HK-2 (cell line): ENCODE measurements at regions not wholly inside any gene's neighbourhood (a gene's known extent, or its start where the extent isn't known, plus 50 kb on each side); places are given as distances from the start of the nearest gene placed in this dataset.

Source experiments
- DNase-seq: peaks from one replicate; pipeline ENCODE4 v3.0.0-alpha.2; 2018; ENCODE audit not compliant: unreplicated experiment

DNA sequence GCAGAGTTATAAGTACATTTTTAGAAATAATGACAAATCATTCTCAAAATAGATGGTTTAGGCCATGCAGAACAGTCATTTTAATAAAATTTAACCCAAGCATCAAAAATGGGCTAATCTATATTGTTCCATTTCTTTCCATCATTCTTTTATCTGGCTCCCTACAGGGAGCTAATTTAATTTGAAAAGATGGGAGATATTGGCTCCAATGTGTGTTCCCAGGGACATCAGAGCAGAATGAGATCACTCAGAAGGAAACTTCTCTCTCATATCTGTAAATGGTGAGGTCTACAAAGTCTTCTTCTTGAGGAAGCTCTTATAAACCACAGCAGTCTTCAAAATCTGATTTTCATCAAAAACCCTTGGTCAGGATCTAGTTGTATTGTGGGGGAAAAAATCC is 119.4 kb upstream of the RAB6C start:
- DNase-seq, result no peak

DNA sequence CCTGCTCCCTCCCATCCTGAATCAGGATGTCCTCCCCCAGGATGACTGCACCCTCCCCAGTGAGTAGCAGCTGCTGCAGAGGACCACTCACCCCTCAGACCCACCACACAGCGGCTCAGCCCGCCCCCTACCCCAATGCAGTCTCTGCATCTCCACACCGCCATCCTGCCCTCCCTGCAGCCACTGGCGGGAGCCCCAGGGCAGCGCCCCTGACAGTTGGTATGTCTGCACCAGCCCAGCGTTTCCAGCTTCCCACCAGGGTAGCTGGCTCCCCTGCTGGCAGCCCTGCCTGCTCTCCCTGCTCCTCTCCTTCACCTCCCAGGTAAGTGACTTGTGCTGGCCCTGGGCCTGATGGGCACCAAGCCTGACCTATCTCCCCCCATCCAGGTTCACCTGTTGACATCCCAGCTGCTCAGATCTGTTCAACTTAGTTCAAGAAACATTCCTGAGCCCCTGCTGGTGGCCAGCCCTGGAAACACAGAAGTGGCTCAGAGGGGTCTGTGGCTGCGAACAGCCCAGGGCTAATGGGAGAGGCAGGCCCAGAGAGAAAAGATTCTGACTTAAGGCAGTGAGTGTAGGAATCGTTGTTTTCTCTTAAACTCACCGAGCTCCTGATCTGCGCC is 117.7 kb upstream of the RAB6C start:
- DNase-seq, result no peak

DNA sequence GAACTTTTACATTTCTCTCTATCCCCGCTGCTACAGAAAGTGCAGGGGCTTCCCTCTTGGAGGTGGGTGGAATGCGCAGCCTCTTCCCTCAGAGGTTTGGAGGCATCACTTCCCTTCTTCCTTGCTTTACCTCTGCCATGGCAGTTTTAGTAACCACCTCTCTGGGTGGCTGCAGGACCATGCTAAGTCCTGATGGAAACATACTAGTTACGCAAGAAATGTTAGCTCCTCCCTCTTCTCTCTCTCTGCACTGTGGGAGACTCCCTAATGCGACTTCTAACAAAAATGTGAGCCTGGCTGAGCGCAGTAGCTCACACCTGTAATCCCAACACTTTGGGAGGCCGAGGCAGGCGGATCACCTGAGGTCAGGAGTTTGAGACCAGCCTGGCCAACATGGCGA is 116.8 kb upstream of the RAB6C start:
- DNase-seq, result no peak

DNA sequence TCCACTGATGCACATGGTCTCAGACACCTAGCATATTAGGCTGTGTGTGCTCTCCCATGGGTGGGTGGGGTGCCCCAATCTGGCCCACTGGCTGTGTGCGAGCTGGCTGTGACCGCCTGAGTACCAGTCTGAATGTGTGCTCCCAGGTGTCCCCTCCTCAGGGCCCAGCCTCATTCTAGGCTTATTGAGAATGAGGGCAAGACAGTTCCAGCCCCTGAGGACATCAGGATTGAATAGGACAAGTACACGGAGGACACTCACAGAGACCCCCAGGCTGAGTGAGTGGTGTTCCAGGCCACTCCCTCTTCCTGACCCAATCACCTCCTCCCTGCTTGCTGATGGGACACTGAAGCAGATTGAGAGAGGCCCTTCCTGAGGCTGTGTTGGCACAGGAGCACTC is 116.1 kb upstream of the RAB6C start:
- no peak for DNase-seq

DNA sequence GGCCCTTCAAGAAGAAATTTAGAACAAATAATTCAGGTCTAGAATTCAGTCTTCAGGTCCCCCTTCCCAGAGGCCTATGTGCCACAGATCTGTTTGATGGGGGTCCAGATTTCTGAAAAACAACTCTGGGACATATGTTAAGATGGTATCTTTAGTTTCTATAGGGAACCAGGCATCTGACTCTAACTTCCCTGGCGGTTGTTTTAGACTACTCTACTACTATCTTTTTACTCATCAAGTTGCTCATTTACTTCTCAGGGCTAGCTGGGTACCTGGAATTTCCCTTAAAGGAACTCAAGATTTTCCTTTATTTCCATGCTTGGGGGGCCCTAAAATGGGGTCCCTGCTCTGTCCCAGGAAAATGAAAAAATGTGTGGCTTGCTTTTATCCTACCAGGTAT is 114.7 kb upstream of the RAB6C start:
- DNase-seq, result no peak

DNA sequence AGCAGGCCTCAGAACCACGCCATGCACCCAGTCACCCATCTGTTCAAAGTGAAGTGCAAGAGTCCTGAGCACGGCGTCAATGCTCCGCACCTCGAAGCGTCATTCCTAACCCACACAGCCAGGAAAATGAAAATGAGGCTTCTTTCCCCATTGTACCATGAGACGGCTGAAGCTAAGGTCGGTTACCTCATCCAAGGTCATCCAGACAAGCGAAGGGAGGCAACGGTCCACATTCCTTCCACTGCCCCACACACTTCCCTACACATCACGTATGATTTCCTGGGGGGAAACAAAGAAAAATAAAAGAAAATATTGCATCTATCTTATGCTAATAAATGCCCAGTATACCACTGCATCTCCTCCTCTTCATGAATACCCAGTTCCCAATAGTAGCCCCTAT is 113.5 kb upstream of the RAB6C start:
- no peak for DNase-seq

DNA sequence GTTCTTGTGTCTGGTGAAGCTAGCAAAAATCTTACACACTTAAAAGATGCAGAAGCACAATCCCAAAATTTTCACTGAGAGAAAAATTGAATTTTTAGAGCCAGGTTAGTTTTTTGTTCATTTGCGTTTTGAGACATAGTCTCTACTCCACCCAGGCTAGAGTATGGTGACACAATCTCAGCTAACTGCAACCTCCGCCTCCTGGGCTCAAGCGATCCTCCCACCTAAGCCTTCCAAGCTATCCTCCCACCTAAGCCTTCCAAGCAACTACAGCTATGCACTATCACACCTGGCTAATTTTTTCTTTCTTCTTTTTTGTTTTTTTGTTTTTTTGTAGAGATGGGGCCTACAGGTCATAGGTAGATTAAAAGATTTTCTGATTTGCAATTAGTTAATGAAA is 113.1 kb upstream of the RAB6C start:
- DNase-seq, result no peak

DNA sequence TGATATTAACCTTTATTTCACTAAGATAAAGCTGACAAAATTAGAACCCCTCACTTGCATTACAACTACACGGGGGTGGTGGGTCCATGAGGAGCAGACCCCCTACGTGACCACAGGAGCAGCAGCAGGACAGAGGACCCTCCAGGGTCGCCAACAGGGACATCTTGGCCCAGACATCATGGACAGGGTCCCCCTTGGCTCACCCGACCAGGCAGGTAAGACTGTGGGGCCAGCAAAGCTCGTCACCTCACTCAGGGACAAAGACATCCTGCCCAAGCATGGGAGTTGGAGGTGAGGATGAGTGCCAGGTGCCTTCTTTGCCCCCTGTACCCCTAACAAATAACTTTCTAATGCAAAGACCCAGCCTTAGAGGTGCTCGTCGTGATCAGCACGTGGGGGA is 111.3 kb upstream of the RAB6C start:
- DNase-seq, result no peak

DNA sequence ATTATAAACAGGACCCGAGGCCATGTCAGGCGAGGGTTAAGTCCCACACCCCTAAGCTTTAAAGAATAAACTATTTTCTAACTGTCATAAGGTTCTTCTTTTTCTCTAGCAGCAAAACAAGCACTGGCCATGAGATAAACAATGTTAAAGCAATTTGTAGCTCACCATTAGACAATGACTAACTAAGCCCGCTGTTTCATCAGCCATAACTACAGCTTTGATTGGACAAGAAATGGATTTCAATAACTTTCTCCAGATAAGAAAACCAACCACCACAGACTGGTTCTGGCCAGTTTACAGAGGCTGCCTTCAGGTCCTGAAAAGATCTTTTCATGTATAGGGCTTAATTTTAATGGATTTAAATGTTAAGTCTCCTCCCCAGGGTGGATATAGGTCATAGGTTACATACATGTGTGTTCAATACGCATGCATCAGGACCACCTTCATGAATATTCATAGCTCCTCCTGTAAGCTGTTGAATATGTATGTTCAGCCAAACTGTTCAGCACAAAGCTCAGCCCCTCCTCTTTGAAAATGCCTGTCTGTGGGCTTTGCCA is 108.7 kb upstream of the RAB6C start:
- no peak for DNase-seq

DNA sequence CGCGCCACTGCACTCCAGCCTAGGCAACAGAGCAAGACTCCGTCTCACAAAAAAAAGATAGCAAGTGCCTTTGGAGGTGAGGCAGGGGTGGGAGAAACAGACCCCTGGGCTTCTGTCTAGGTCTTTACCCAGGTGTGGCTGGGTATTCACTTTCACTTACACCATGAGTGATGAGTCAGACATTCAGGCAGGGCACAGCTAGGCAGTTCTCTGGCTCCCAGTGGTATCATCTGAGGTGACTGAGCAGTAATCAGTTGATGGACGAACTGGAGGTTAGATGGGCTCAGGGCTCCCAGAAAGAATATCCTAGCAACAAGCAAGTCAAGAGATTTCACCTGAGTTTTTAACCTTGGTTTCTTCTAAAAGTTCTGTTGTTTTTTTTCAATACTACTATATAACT is 107.0 kb upstream of the RAB6C start:
- no peak for DNase-seq

DNA sequence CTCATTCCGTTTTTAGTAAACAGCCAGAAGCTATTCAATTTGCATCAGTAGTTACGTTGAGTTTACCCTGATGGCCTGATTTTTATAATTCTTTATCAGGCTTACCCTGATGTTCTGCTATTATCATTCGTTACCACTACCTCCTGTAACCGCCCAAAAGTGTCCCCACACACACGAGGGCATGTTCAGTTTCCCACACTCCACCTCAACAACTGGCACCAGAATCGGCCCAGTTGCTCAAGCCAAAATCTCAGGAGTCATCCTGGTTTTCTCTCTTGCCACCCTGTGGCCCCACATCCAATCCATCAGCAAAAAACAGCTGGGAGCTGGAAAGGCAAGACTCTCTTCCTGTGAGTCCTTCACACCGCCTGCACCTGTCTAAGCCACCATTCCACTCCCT is 102.9 kb upstream of the RAB6C start:
- DNase-seq, result no peak

DNA sequence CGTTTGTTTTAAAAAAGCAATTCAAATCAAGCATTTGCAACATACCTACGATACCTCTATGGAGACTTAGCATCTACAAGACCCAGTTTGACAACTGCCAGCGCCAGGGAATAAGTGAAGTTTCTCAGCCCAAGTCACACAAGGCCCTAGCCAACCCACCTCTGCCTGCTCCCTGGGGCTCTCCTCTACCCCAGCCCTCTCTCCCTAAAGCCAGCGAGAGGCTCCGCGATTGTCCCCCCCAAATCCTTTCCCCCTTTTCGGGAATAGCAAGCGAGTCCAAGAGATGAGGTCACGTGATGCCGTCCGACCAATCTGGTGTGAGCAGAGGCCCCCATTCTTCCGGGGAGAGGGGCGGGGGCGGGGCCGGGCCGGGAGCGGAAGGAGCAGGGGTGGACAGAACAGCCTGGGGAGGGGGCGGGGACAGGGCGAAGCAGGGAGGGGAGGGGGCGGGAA is 102.2 kb upstream of the RAB6C start:
- DNase-seq, result peak; percentile 74

DNA sequence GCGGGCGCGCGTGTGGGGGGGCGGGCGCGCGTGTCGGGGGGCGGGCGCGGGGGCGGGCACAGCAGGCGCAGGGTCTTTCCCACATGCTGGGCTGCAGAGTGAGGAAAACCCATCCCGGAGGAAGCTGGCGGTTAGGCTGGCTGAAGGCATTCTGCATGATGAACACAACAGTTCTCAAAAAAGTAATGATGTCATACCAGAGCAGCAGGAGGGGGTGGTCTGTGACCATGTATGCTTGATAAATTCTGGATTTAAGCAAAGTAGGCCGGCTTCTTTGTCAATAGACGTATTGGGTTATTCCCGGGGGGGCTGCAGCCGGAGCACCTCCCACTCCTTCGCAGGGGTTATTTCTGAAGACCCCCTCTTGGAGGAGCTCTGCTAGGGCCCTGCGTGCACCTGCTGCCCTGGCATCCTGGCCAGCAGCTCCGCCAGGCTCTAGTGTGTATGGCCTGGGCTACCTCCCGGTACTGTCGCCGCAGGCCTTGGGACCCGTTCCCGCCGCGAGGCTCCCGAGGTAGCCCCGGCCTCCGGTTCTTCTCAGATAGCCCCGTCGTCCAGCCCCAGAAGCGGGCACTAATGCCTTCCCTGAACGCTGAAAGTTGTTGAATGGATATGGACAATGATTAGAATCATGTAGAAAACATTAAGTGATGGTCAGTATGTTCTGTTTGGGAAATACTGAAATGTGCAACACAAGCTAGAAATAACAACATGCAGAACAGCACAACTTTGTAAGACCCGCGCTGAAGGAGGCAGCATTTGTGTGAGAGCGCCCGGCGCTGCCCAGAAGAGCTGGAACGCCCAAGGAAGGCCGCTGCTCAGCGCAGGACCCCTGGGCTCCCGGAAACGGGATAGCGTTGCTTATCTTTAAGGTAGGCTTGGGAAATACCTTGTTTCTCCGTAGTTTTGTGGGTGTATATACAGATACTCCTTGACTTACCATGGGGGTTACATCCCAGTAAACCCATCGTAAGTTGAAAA is 101.4 kb upstream of the RAB6C start:
- no peak for DNase-seq

DNA sequence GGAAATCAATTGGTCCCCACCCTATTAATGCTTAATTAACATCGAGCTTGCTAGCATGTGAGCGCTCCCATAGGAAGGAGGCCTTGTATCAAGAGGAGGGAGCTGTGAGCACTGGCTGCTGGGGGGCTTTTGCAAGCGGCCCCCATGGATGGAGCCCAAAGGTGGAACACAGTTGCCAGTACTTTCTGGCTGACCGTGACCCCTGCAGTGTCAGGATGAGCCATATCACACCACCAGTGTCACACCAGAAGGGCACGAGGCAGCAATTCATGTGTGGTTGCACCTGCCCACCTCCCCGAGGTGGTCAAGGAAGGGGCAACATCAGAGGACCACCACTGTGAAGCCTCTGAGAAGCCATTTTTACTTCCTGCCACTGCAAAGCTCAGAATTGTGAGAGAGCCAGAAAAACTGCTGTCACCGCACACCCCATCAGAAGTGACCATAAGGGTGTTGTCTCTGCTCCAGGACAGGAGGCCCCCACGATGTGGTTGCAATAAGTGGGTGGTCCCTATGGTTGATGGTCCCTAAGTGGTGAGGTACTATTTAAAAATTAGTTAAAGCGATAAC is 99.8 kb upstream of the RAB6C start:
- no peak for DNase-seq

DNA sequence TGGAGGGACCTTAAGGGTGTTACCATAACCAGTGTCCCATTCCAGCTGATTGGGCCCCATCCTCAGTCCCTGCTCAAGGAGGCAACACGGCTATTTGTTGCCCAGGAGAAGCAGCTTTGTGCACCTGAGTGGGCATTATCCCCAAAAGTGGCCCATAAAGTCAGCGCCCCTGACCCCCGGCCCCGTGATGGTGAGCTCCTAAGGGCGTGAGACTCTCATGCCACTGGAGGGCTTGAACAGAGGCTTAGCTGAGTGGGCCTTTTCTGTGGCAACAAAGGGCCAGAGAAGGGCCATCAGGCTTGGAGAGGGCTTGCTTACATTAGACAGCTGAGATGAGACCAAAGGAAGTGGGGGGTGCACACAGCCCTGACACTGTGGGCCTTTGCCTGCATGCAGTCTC is 99.2 kb upstream of the RAB6C start:
- no peak for DNase-seq

DNA sequence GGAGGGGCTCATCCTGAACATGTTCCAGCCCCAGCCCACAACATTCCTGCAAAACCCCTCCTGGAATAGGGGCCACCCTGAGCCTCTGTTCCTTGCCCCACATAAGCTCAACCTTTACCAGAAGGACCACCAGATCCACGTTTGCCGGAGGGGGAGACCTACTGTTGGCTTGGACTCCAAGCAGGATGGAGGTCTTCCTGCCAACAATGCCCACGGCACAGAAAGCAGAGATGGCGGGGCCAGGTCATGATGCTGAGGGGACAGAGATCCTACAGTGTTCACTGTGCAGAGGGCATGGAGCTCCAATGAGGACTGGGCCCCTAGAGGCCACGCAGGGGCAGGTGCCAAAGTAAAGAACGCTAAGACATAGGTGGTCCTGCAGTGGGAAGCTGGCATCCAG is 98.5 kb upstream of the RAB6C start:
- no peak for DNase-seq

DNA sequence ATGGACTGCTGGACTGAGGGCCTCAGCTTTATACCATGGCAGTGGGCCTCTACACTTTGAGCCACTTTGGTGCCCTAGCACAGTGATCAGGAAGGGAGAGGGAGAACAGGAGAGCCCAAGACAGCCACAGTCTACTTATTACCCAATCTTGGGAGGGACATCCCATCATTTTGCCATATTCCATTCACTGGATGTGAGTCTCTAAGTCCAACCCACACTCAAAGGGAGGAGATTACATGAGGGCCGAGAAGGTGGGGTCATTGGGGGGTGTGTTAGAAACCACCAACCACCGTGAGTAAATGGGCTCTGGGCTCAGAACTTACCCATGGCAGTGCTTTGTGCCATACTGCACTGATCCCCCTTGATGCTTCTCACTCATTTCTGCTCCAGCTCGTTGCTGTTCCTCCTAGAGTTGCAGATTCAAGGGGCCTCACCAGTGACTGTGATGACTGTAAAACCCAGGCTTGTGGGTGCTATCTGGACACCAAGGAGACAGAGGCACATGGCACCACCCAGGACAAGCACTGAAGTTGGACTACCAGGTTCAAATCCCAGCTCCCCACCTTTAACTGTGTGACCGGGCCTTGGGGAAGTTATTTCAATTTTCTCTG is 97.6 kb upstream of the RAB6C start:
- no peak for DNase-seq

DNA sequence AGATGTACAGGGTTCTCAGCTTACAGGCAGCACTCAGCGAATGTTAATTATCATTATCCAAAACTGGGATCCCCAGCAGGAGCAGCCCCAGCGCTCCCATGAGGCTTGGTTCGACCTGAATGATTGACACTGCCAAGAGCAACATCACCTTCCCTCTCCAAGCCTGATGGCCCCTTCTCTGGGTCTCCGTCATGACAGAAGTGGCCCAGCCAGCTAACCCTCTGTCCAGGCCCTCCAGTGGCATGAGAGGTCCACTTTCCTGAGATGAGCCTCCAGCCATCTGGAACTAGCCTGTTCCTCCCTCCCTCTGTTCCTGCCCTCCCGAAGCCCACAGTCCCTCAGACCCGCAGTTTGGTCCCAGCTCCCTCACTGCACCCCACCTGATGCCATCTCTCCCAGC is 97.0 kb upstream of the RAB6C start:
- DNase-seq, result no peak

DNA sequence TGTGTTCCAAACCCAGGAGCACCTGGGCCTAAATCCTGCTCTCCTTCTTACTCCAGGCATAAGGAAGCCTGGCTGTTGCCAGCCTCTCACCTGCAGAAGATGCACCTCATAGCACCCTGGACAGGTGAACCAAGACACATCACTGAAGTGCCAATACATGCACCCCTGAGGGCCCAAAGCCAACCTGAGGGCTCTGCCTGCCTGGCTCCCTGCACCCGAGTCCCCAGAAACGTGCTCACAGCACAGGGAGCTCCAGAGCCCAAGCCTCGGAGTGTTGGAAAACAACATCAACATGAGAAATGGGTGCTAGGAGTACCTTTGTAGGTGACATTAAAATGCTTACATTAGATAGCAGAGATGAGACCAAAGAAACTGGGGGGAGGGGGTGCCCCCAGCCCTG is 96.3 kb upstream of the RAB6C start:
- DNase-seq, result no peak

DNA sequence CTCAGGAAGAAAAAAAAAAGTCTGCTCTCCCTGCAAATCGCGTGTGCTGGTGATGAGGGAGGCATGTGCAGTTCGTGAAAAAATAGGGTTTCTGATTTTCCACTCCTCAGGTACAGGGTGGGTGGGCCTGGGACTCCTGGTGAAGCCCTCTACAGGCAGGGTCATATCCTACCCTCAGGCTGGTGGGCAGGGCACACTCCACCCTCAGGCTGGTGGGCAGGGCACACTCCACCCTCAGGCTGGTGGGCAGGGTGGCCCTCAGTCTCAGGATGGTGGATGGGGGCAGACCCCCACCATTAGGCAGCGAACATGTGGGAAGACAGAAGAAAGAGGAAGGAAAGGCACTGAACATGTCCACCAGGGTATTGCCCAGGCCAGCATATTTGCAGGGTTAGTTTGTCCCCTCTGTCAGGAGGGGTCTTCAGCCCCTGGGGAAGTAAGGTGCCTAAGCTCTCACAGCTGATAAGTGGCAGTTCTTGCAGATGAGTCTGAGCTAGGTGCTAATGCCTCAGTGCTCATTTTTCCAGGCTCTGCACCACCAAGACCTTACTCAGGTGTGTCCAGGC is 95.2 kb upstream of the RAB6C start:
- DNase-seq, result no peak

DNA sequence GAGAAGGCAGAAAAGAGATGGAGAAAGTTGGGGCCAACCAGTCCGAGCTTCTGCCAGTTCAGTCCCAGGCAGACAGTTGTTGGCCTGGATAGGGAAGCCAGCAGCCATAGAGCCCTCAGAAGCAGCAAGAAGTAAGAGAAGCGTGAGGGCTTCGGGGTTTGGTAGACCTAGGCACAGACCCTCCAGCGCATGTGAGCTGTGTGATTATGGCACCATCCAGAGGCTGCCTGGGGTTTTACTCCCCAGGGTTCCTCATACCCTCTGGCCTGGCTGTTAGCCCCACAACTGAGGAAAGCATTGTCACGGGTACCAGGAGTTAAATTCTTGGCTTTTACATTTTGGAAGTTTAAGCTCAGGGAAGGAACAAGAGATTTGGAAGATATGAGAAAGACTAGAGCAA is 93.7 kb upstream of the RAB6C start:
- DNase-seq, result no peak

DNA sequence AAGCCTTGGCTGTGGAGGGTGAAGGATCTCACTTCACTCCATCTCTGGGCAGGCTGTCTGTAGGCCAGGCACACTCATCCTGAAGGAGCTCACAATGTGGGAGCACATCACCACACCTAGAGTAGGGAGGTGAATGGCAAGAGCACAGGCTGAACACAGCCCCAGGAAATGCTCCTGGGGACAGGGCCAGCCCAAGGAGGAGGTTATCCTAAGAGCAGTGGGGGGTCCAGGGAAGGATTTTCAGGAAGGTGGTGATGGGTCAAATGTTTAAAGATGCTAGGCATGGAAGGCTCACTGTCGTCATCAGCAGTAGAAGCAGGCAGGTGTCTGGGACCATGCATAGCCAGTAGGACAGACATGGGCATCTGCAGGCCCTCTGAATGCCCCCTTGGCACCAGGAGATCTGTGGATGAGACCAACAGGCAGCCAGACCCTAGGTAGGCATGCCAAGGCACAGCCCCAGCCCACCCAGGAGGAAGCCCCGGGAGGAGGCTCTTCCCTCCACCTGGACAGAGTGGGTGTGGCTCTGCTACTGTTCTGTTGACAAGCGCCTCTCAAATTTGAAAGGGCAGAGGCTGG is 91.7 kb upstream of the RAB6C start:
- no peak for DNase-seq
